GM21423 (cell line): ENCODE measurements at regions not wholly inside any gene's neighbourhood (a gene's known extent, or its start where the extent isn't known, plus 50 kb on each side); places are given as distances from the start of the nearest gene placed in this dataset.

Experiments
- ATAC-seq: cut with Tn5 transposase; IDR thresholded peaks from one replicate; pipeline ENCODE4 v1.9.1; 2021; ENCODE audit warnings: mild to moderate bottlenecking, moderate library complexity; ENCODE audit not compliant: unreplicated experiment

DNA sequence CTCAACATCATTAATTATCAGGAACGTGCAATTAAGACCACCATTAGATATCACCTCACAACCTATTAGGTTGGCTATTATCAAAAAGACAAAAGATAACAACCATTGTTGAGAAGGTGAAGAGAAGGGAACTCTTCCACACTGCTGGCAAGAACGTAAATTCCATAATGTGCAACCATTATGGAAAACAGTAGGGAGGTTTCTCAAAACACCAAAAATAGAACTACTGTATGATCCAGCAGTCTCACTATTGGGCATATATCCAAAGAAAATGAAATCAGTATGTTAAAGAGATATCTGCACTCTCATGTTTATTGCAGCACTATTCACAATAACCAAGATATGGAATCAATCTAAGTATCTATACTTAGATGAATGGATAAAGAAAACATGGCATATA lies 51.6 kb upstream of the OR4E1 start:
- no peak for ATAC-seq

DNA sequence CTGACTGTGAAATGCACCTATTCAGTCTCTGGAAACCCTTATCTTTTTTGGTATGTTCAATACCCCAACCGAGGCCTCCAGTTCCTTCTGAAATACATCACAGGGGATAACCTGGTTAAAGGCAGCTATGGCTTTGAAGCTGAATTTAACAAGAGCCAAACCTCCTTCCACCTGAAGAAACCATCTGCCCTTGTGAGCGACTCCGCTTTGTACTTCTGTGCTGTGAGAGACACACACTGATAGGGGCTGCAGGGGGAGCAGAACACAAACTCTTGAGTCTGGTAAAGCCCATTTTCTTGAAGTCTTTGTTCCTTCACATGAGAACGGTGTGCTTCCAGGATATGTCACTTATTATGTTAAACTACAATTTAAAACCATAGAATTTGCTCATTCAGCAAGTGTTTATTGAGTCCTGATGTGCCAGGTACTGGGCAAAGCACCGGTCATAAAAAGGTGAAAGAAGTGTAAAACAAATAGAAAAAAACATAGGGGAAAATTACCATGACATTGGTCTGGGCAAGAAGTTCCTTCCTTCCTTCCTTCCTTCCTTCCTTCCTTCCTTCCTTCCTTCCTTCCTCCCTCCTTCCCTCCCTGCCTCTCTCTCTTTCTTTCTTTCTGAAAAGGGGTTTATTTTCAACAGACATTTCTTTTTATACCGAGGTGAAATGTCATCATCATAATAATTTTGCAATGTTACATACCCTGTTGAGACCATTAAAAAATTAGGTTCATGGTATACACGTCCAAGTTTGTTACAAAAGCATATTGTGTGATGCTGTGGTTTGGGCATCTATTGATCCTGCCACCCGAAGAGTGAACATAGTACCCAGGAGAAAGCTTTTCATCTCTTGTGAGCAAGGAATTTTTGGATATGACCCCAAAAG lies 50.7 kb upstream of the OR4E1 start:
- ATAC-seq, result no peak

- no peak for ATAC-seq
These were observed 49.9 kb upstream of the OR4E1 start for GRCh38 chr14:21723431-21724045.
